ENCODE measurements at regions not wholly inside any gene's neighbourhood (a gene's known extent, or its start where the extent isn't known, plus 50 kb on each side); places are given as distances from the start of the nearest gene placed in this dataset.

- TF ChIP-seq CTCF (IDR thresholded peaks at IDR 0.05 in 8 of 11, conservative IDR thresholded peaks at IDR 0.05 in 3 of 11) (no peak), POLR2AphosphoS5 (IDR thresholded peaks at IDR 0.05) (no peak), POLR2A (IDR thresholded peaks at IDR 0.05) (no peak)
Measured at GRCh38 chr11:96707273-96707672, 317.5 kb downstream of the JRKL start.
